Fibroblast of lung (primary cell): ENCODE measurements at regions not wholly inside any gene's neighbourhood (a gene's known extent, or its start where the extent isn't known, plus 50 kb on each side); places are given as distances from the start of the nearest gene placed in this dataset.

ENCODE experiments used
- EZH2 ChIP-seq: IDR thresholded peaks from 2 replicates; pipeline ENCODE4 v1.5.1; 2012; ENCODE audit warnings: low read length, control low read depth, mild to moderate bottlenecking; ENCODE audit errors: missing control alignments
- TF ChIP-seq, protein P1 (sequence below), 2 donors: IDR thresholded peaks in 1 of 2; conservative IDR thresholded peaks in 1 of 2; 1 replicate in 1 of 2; 2 replicates in 1 of 2; pipeline ENCODE4 v1.5.1; 2011 to 2012; ENCODE audit warnings: low read length in 2 of 2, control low read depth in 1 of 2, inconsistent platforms in 1 of 2, low read depth in 1 of 2, mild to moderate bottlenecking in 1 of 2

DNA sequence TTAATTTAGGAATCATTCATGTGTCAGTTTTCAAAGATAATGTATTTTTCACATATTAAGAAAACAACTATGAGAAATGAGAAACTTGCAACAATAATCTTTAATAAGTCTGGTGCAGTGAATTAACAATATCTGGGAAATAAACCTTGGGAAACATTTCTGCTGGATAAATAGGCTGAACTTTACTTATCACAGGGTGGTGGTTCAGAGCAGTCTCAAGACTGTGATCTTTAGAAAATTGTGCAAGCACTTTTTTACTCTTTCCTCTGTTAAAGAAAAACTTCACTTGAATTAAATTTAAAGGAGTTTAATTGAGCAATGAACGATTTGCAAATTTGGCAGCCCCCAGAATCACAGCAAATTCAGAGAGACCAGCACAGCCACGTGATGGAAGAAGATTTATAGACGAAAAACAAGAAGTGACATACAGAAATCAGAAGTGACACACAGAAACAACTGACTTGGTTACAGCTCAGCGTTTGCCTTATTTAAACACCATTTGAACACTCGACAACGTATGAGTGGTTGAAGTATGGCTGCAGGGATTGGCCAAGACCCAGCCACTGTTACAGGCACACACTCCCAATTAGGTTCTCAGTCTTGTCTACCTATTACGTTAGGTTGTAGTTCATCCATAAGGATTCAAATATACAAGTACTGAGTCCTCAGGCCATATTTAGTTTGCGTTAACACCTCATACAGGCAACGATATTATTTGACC is 631.9 kb downstream of the SLCO4C1 start:
- no peak for TF ChIP-seq EZH2
- TF ChIP-seq, protein P1, sequence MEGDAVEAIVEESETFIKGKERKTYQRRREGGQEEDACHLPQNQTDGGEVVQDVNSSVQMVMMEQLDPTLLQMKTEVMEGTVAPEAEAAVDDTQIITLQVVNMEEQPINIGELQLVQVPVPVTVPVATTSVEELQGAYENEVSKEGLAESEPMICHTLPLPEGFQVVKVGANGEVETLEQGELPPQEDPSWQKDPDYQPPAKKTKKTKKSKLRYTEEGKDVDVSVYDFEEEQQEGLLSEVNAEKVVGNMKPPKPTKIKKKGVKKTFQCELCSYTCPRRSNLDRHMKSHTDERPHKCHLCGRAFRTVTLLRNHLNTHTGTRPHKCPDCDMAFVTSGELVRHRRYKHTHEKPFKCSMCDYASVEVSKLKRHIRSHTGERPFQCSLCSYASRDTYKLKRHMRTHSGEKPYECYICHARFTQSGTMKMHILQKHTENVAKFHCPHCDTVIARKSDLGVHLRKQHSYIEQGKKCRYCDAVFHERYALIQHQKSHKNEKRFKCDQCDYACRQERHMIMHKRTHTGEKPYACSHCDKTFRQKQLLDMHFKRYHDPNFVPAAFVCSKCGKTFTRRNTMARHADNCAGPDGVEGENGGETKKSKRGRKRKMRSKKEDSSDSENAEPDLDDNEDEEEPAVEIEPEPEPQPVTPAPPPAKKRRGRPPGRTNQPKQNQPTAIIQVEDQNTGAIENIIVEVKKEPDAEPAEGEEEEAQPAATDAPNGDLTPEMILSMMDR (conservative IDR thresholded peaks at IDR 0.05 in 1 of 2, IDR thresholded peaks at IDR 0.05 in 1 of 2; ENCODE audit: low read depth in 1 of 2, low read length in 2 of 2): no peak
